HL-60 (cell line): ENCODE measurements at regions not wholly inside any gene's neighbourhood (a gene's known extent, or its start where the extent isn't known, plus 50 kb on each side); places are given as distances from the start of the nearest gene placed in this dataset.

Experiments used
- DNase-seq, 2 experiments: peaks; one replicate each; pipeline ENCODE4 v3.0.0-alpha.2; 2010 to 2020; ENCODE audit warnings: low read depth in 1 of 2, low spot score in 1 of 2
- H3K27ac ChIP-seq: fragments of 250-450 bp; sonication (Bioruptor Pico); replicated peaks from 2 replicates; pipeline ENCODE4 v1.5.1; 2020; ENCODE audit warnings: mild to moderate bottlenecking, moderate library complexity
- H3K27me3 ChIP-seq: fragments of 250-450 bp; sonication (Bioruptor Pico); 2 replicates; pipeline ENCODE4 v1.5.1; 2021; ENCODE audit warnings: mild to moderate bottlenecking, moderate library complexity; ENCODE audit not compliant: insufficient read depth, poor library complexity, severe bottlenecking
- H3K4me3 ChIP-seq: replicated peaks from 2 replicates; pipeline ENCODE4 v1.5.1; 2011; ENCODE audit warnings: mild to moderate bottlenecking, control low read depth, low read length; ENCODE audit not compliant: insufficient read depth
- CTCF ChIP-seq: IDR thresholded peaks from one replicate; pipeline ENCODE4 v1.5.1; 2011; ENCODE audit warnings: low read length, control low read depth, inconsistent platforms; ENCODE audit not compliant: insufficient read depth
- GABPA ChIP-seq: IDR thresholded peaks from 2 replicates; pipeline ENCODE4 v1.6.1; 2012; ENCODE audit warnings: low read depth
- POLR2AphosphoS5 ChIP-seq: IDR thresholded peaks from 2 replicates; pipeline ENCODE4 v1.6.1; 2012; ENCODE audit warnings: low read depth
- REST ChIP-seq: IDR thresholded peaks from 2 replicates; pipeline ENCODE4 v1.6.1; 2012; ENCODE audit warnings: low read depth; ENCODE audit not compliant: insufficient replicate concordance
- SPI1 ChIP-seq: IDR thresholded peaks from 2 replicates; pipeline ENCODE4 v1.6.1; 2012; ENCODE audit warnings: low read depth, mild to moderate bottlenecking, borderline replicate concordance

- TF ChIP-seq POLR2AphosphoS5 (no peak), REST (no peak)
- no peak overlapping the region for H3K27ac ChIP-seq
- H3K4me3 ChIP-seq, result no peak overlapping the region
- no peak for DNase-seq
- no peaks in the 10 kb centered on the region for H3K27me3 ChIP-seq
Observed at GRCh38 chr13:64819081-64819480, 2411.1 kb downstream of the PCDH9 start.

- no peak for DNase-seq
- Histone ChIP-seq H3K27me3 (no peaks in the 10 kb centered on the region), H3K4me3 (no peak overlapping the region), H3K27ac (no peak overlapping the region)
- TF ChIP-seq CTCF, result no peak
- TF ChIP-seq POLR2AphosphoS5, result no peak
- no peak for TF ChIP-seq GABPA
- no peak for TF ChIP-seq REST
- TF ChIP-seq SPI1, result no peak
Observed at GRCh38 chr13:64817691-64818090, 2412.4 kb downstream of the PCDH9 start.

- Histone ChIP-seq H3K27me3 (no peaks in the 10 kb centered on the region), H3K27ac (no peak overlapping the region), H3K4me3 (no peak overlapping the region)
- TF ChIP-seq CTCF (no peak), POLR2AphosphoS5 (no peak), SPI1 (no peak), REST (no peak), GABPA (no peak)
- no peak for DNase-seq
Observed at GRCh38 chr13:64810750-64811149, 2419.4 kb downstream of the PCDH9 start.

GRCh38 chr13:64808704-64809103 lies 2421.4 kb downstream of the PCDH9 start:
- Histone ChIP-seq H3K27ac (no peak overlapping the region), H3K4me3 (no peak overlapping the region), H3K27me3 (no peaks in the 10 kb centered on the region)
- no peak for TF ChIP-seq POLR2AphosphoS5
- no peak for TF ChIP-seq SPI1
- TF ChIP-seq CTCF, result no peak
- TF ChIP-seq REST, result no peak
- TF ChIP-seq GABPA, result no peak
- no peak for DNase-seq
